PC-9 (cell line): ENCODE measurements at regions not wholly inside any gene's neighbourhood (a gene's known extent, or its start where the extent isn't known, plus 50 kb on each side); places are given as distances from the start of the nearest gene placed in this dataset.

Source experiments
- BruUV-seq: library from RNA; stranded (reverse); fragments of 400-500 nt; replicated peaks from 2 replicates; lab custom pipeline; 2021; lab: Mats Ljungman, UMichigan
- CTCF ChIA-PET: fragments of 300-600 bp; sonication (Branson Sonifier 250); formaldehyde crosslinking; loops from one replicate; lab custom pipeline; 2022; ENCODE audit warnings: antibody characterized with exemption; lab: Charles Lee
- POLR2A ChIA-PET: fragments of 300-600 bp; sonication (Branson Sonifier 250); formaldehyde crosslinking; loops from one replicate; lab custom pipeline; 2022; ENCODE audit warnings: antibody characterized with exemption; ENCODE audit not compliant: unreplicated experiment; lab: Charles Lee
- DNase-seq, 2 experiments: peaks; one replicate each; pipeline versions ENCODE4 v3.0.0 to v3.0.0-alpha.2; 2015 to 2022; ENCODE audit warnings: mixed read lengths in 1 of 2
- H2AFZ ChIP-seq: fragments of 200-600 bp; sonication (generic); 2 replicates; pipeline ENCODE4 v1.8.1; 2017; ENCODE audit warnings: antibody characterized with exemption
- H3F3A ChIP-seq: fragments of 200-600 bp; sonication (generic); 2 replicates; pipeline ENCODE4 v1.8.1; 2017; ENCODE audit warnings: antibody characterized with exemption, mild to moderate bottlenecking, low read depth; ENCODE audit not compliant: insufficient read depth
- H3K27ac ChIP-seq: fragments of 200-600 bp; sonication (generic); 2 replicates; pipeline ENCODE4 v1.6.1; 2016; ENCODE audit warnings: mixed run types
- H3K27me3 ChIP-seq: fragments of 200-600 bp; sonication (generic); 2 replicates; pipeline ENCODE4 v1.6.1; 2016; ENCODE audit warnings: low read depth, mixed run types; ENCODE audit not compliant: insufficient read depth
- H3K36me3 ChIP-seq: fragments of 200-600 bp; sonication (generic); 2 replicates; pipeline ENCODE4 v1.6.1; 2016; ENCODE audit warnings: low read depth, mixed run types
- H3K4me1 ChIP-seq: fragments of 200-600 bp; sonication (generic); replicated peaks from 2 replicates; pipeline ENCODE4 v1.6.1; 2016; ENCODE audit warnings: mixed run types; ENCODE audit not compliant: insufficient read depth
- H3K4me2 ChIP-seq: fragments of 200-600 bp; sonication (generic); 2 replicates; pipeline ENCODE4 v1.6.1; 2017; ENCODE audit warnings: mixed run types
- H3K4me3 ChIP-seq: fragments of 200-600 bp; sonication (generic); 2 replicates; pipeline ENCODE4 v1.6.1; 2016; ENCODE audit warnings: mixed run types
- H3K79me2 ChIP-seq: fragments of 200-600 bp; sonication (generic); 2 replicates; pipeline ENCODE4 v1.6.1; 2017; ENCODE audit warnings: low read depth, mixed run types
- H3K9me2 ChIP-seq: fragments of 200-600 bp; sonication (generic); 2 replicates; pipeline ENCODE4 v1.8.1; 2017; ENCODE audit warnings: mild to moderate bottlenecking; ENCODE audit not compliant: insufficient read depth
- H3K9me3 ChIP-seq: fragments of 200-600 bp; sonication (generic); 2 replicates; pipeline ENCODE4 v1.8.1; 2016; ENCODE audit warnings: low read depth; ENCODE audit not compliant: insufficient read depth
- H4K20me1 ChIP-seq: fragments of 200-600 bp; sonication (generic); 2 replicates; pipeline ENCODE4 v1.8.1; 2017; ENCODE audit not compliant: insufficient read depth
- EZH2 ChIP-seq: fragments of 200-600 bp; sonication (generic); IDR thresholded peaks from 2 replicates; pipeline ENCODE4 v1.8.0; 2017; ENCODE audit warnings: antibody characterized with exemption, low read depth
- intact Hi-C: fragments of 100-400 bp; cut with micrococcal nuclease; formaldehyde crosslinking; loops from one replicate; pipeline ENCODE4 v1.10.0; 2022; ENCODE audit not compliant: unreplicated experiment
- TF ChIP-seq, protein P1 (sequence below): fragments of 200-600 bp; sonication (generic); conservative IDR thresholded peaks from 2 replicates; pipeline ENCODE4 v1.6.1; 2017; ENCODE audit warnings: mixed run types, antibody characterized with exemption, mild to moderate bottlenecking, moderate library complexity

DNA sequence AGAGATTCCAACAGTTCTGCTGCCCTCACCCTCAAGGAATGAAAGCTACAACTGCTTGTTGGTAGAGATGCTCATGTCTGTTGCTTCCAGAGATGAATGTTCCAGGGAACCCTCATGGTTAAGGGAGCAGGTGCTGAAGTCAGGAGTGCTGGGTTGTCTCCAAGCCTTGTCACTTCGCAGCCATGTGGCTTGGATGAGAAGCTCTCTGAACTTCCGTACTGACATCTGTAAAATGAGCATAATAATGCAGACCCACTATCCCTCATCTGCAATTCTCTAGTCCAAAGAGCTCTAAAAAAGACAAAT is 133.3 kb upstream of the ADRA1B start:
- H3K79me2 ChIP-seq: no peaks in the 10 kb centered on the region
- H3K4me2 ChIP-seq: no peak overlapping the region
- no TSS peak for BruUV-seq
- CTCF ChIA-PET: no interaction called here
- H3K36me3 ChIP-seq: no peaks in the 10 kb centered on the region
- no peak overlapping the region for H2AFZ ChIP-seq
- H3K9me3 ChIP-seq: 0 out of 2 replicates have a peak, but pooled peaks cover 5% of the 10 kb centered on the region
- no peaks in the 10 kb centered on the region for H4K20me1 ChIP-seq
- intact Hi-C loops: no loop called here
- TF ChIP-seq, protein P1, sequence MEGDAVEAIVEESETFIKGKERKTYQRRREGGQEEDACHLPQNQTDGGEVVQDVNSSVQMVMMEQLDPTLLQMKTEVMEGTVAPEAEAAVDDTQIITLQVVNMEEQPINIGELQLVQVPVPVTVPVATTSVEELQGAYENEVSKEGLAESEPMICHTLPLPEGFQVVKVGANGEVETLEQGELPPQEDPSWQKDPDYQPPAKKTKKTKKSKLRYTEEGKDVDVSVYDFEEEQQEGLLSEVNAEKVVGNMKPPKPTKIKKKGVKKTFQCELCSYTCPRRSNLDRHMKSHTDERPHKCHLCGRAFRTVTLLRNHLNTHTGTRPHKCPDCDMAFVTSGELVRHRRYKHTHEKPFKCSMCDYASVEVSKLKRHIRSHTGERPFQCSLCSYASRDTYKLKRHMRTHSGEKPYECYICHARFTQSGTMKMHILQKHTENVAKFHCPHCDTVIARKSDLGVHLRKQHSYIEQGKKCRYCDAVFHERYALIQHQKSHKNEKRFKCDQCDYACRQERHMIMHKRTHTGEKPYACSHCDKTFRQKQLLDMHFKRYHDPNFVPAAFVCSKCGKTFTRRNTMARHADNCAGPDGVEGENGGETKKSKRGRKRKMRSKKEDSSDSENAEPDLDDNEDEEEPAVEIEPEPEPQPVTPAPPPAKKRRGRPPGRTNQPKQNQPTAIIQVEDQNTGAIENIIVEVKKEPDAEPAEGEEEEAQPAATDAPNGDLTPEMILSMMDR: no peak
- no peak for TF ChIP-seq EZH2
- no peaks in the 10 kb centered on the region for H3K27me3 ChIP-seq
- no peaks in the 10 kb centered on the region for H3K9me2 ChIP-seq
- H3K4me3 ChIP-seq: no peak overlapping the region
- no peak for DNase-seq
- H3F3A ChIP-seq: no peaks in the 10 kb centered on the region; the same call in 1 of the 2 replicates
- POLR2A ChIA-PET: no interaction called here
- peaks cover 22% of the 10 kb centered on the region for H3K4me1 ChIP-seq
- H3K27ac ChIP-seq: no peak overlapping the region

DNA sequence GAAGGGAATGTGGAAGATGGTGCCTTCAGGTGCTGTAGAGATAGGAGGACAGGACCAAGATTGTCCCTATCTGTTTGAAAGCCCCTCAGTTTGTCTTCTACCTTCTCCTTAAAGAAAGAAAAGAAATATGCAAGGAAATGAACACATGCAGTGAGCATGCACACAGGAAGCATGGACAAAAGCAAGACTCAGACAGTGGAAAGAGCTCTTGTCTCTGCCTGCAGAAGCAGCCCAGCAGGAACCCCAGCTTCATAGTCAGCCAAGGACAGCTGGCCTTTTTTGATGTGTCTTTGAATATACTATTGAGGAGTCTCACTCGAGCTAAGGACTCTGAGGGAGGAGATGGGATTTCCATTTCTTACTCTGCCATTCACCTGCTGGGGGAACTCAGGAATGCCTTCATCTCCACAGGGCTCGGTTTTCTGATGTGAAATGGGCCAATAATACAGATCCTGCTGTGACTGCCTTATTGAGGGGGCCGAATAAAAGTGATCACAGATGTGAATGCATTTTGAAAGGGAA is 132.5 kb upstream of the ADRA1B start:
- no peak overlapping the region for H3K27ac ChIP-seq
- no peak for TF ChIP-seq EZH2
- TF ChIP-seq, protein P1: no peak
- DNase-seq: no peak
- H3K4me1 ChIP-seq: peaks cover 13% of the 10 kb centered on the region
- ChIA-PET POLR2A (no interaction called here), CTCF (no interaction called here)
- no peak overlapping the region for H2AFZ ChIP-seq
- H4K20me1 ChIP-seq: no peaks in the 10 kb centered on the region
- H3K4me2 ChIP-seq: no peak overlapping the region
- H3K79me2 ChIP-seq: no peaks in the 10 kb centered on the region
- H3K27me3 ChIP-seq: no peaks in the 10 kb centered on the region
- no peaks in the 10 kb centered on the region; the same call in 1 of the 2 replicates for H3F3A ChIP-seq
- intact Hi-C loops: no loop called here
- no TSS peak for BruUV-seq
- H3K36me3 ChIP-seq: no peaks in the 10 kb centered on the region
- no peaks in the 10 kb centered on the region for H3K9me2 ChIP-seq
- H3K9me3 ChIP-seq: 0 out of 2 replicates have a peak, but pooled peaks cover 5% of the 10 kb centered on the region
- H3K4me3 ChIP-seq: no peak overlapping the region

DNA sequence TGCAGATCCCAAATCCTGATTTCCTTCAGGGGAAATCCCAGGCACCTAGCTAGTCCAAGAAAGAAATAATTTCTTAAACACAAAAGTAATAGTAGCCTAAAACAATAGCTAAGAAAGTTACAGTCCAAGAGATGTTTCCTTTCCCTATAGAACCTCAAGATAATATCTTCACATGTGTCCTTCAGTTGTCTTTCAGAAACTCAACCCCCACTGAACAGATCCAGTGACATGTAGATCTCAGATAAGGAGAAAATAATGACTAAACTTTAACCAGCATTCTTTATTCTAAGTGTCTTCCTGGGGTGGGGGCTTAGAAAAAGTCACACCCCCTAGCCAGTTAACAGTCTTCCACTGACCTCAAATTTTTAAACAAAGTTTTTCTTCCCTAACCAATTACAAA is 131.3 kb upstream of the ADRA1B start:
- POLR2A ChIA-PET: no interaction called here
- H3K4me2 ChIP-seq: no peak overlapping the region
- no peaks in the 10 kb centered on the region for H3K9me2 ChIP-seq
- no peaks in the 10 kb centered on the region for H3K79me2 ChIP-seq
- H3K27ac ChIP-seq: no peak overlapping the region
- H2AFZ ChIP-seq: no peak overlapping the region
- no peaks in the 10 kb centered on the region for H3K36me3 ChIP-seq
- CTCF ChIA-PET: no interaction called here
- no TSS peak for BruUV-seq
- no peaks in the 10 kb centered on the region for H3K27me3 ChIP-seq
- no peak overlapping the region for H3K4me3 ChIP-seq
- TF ChIP-seq, protein P1: no peak
- TF ChIP-seq EZH2: no peak
- no peaks in the 10 kb centered on the region for H4K20me1 ChIP-seq
- intact Hi-C loops: no loop called here
- 0 out of 2 replicates have a peak, but pooled peaks cover 3% of the 10 kb centered on the region for H3K4me1 ChIP-seq
- no peaks in the 10 kb centered on the region; the same call in 1 of the 2 replicates for H3F3A ChIP-seq
- 0 out of 2 replicates have a peak, but pooled peaks cover 5% of the 10 kb centered on the region for H3K9me3 ChIP-seq
- no peak for DNase-seq
